ENCODE measurements at regions not wholly inside any gene's neighbourhood (a gene's known extent, or its start where the extent isn't known, plus 50 kb on each side); places are given as distances from the start of the nearest gene placed in this dataset.

GRCh38 chr12:118495296-118495695 lies 118.9 kb downstream of the SUDS3 start:
- TF ChIP-seq CTCF (IDR thresholded peaks at IDR 0.05) (no peak), POLR2A (IDR thresholded peaks at IDR 0.05) (no peak)
